ENCODE measurements at regions not wholly inside any gene's neighbourhood (a gene's known extent, or its start where the extent isn't known, plus 50 kb on each side); places are given as distances from the start of the nearest gene placed in this dataset.

GRCh38 chr18:22846697-22847096, 86.4 kb upstream of the RBBP8 start:
- Mint-ChIP-seq H3K9me3 (no peaks in the 10 kb centered on the region), H3K27me3 (ENCODE audit: low read depth) (no peaks in the 10 kb centered on the region), H3K4me3 (no peak overlapping the region), H3K36me3 (ENCODE audit: insufficient read depth in 2 of 2) (no peaks in the 10 kb centered on the region), H3K4me1 (ENCODE audit: low read depth) (peaks cover 14% of the 10 kb centered on the region), H3K27ac (no peak overlapping the region)
- ATAC-seq (replicated peaks in 1 of 2) (no peak), DNase-seq (no peak)

DNA sequence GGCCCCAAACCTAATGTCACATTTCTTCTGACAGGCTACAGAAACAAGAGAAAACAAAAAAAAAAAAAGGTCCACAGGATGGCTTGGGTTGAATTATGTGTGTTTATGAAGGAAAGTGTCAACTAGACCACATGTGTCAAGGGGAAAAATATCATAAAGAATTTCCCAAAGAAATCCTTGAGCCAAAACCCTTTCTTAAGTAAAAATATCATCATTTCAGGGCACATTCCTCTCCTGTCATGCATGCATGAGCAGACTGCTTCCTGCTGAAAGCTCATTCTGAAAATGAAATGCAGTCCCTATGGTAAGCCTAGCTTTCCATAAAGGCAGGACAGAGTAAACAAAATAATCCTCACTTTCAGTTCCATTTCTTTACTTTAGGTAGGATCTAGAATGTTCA, 85.7 kb upstream of the RBBP8 start:
- no peaks in the 10 kb centered on the region for H3K36me3 Mint-ChIP-seq (ENCODE audit: insufficient read depth in 2 of 2)
- H3K9me3 Mint-ChIP-seq = no peaks in the 10 kb centered on the region
- DNase-seq (no peak), ATAC-seq (replicated peaks in 1 of 2) (no peak)
- peaks cover 3% of the 10 kb centered on the region for H3K27me3 Mint-ChIP-seq (ENCODE audit: low read depth)
- H3K4me3 Mint-ChIP-seq = no peak overlapping the region
- no peak overlapping the region for H3K27ac Mint-ChIP-seq
- H3K4me1 Mint-ChIP-seq (ENCODE audit: low read depth) = peaks cover 14% of the 10 kb centered on the region

DNA sequence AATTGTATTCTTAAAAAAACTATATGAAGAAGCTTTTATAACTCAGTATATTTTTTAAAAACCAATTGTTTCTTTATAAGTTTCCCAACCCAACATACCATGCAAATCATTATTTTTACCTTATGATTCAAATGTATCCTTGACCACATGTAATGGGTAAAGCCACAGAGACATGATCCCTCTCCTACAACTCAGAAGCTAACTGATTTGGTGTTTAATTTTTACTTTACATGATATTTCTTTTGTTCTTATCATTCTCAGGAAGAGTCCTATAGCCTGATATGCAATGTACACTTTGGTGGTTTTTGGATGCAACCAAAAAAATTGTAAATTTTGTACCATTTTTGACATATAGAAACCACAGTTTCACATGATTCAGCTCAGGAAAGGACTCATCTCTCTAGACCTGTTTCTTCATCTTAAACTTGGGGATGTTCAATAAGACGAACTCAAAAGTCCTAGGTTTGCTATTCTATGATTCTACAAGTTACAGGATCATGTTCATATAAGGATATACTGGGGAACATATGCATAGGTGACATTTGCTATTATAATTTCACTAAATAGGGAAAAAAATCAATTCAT, 85.2 kb upstream of the RBBP8 start:
- Mint-ChIP-seq H3K36me3 (ENCODE audit: insufficient read depth in 2 of 2) (no peaks in the 10 kb centered on the region), H3K4me3 (no peak overlapping the region), H3K9me3 (no peaks in the 10 kb centered on the region), H3K27ac (no peak overlapping the region), H3K27me3 (ENCODE audit: low read depth) (peaks cover 7% of the 10 kb centered on the region), H3K4me1 (ENCODE audit: low read depth) (peaks cover 14% of the 10 kb centered on the region)
- DNase-seq (no peak), ATAC-seq (replicated peaks in 1 of 2) (peak; percentile 66 to 70)

DNA sequence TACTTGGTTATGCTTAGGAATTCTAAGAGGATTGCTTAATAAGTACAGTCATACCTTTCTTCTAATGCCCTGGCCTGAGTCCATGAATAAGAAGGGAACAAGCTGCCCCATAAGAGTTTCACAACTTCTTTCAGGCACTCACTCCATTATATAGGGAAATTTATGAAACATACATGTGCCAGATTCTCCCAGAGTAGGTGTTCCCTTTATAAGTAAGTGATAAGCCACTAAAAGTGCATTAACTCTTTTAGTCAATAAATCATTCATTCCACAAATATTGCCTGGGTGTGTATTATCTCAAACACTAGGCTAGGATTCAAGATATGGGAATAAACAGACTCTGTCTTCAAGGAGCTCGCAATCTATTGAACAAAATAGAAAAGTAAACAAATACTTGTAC, 84.5 kb upstream of the RBBP8 start:
- no peak for ATAC-seq (replicated peaks in 1 of 2)
- H3K9me3 Mint-ChIP-seq = no peaks in the 10 kb centered on the region

DNA sequence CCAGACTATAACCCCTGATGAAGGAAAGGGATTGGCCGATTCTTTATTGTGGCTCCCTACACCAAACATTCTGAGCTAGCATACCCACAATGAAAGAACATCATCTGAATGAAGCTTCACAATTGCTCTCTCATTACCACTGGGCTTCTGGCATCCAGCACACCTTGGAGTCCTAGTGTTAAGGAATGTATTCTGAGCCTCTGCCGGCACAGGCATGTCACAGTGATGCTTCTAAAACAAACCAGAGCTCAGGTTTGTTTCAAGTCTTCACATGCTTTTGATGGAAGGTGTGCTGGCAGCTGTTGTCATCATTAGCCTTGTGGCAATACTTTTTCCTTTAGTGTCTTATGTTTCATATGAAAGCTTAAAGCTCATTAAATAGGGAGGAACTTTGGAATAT, 76.3 kb upstream of the RBBP8 start:
- Mint-ChIP-seq H3K27me3 (ENCODE audit: low read depth) (peaks cover 29% of the 10 kb centered on the region), H3K4me1 (ENCODE audit: low read depth) (no peaks in the 10 kb centered on the region), H3K36me3 (ENCODE audit: insufficient read depth in 2 of 2) (no peaks in the 10 kb centered on the region), H3K9me3 (no peaks in the 10 kb centered on the region), H3K4me3 (no peak overlapping the region), H3K27ac (no peak overlapping the region)
- no peak for DNase-seq
- no peak for ATAC-seq (replicated peaks in 1 of 2)

More for the DNA sequence above, 84.5 kb upstream of the RBBP8 start:
- H3K27ac Mint-ChIP-seq = no peak overlapping the region
- peaks cover 14% of the 10 kb centered on the region for H3K4me1 Mint-ChIP-seq (ENCODE audit: low read depth)
- no peaks in the 10 kb centered on the region for H3K36me3 Mint-ChIP-seq (ENCODE audit: insufficient read depth in 2 of 2)
- H3K4me3 Mint-ChIP-seq = no peak overlapping the region
- DNase-seq = no peak
- peaks cover 7% of the 10 kb centered on the region for H3K27me3 Mint-ChIP-seq (ENCODE audit: low read depth)

- Mint-ChIP-seq H3K4me3 (no peak overlapping the region), H3K27ac (no peak overlapping the region), H3K9me3 (no peaks in the 10 kb centered on the region), H3K27me3 (ENCODE audit: low read depth) (peaks cover 22% of the 10 kb centered on the region), H3K36me3 (ENCODE audit: insufficient read depth in 2 of 2) (no peaks in the 10 kb centered on the region), H3K4me1 (ENCODE audit: low read depth) (no peaks in the 10 kb centered on the region)
- ATAC-seq (replicated peaks in 1 of 2) (no peak), DNase-seq (no peak)
Measured at GRCh38 chr18:22858121-22858520, 75.0 kb upstream of the RBBP8 start.

DNA sequence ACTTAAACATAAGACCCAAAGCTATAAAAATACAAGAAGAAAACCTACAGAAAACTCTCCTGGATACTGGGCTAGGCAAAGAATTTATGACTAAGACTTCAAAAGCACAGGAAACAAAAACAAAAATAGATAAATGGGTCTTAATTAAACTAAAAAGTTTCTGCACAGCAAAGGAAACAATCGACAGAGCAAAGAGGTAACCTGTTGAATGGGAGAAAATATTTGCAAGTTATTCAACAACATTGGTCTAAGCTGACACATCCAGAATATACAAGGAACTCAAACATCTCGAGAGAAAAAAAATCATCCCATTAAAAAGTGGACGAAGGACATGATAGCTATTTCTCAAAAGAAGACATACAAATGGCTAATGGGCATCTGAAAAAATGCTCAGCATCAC, 72.3 kb upstream of the RBBP8 start:
- H3K36me3 Mint-ChIP-seq (ENCODE audit: insufficient read depth in 2 of 2) = no peaks in the 10 kb centered on the region
- no peak overlapping the region for H3K27ac Mint-ChIP-seq

DNA sequence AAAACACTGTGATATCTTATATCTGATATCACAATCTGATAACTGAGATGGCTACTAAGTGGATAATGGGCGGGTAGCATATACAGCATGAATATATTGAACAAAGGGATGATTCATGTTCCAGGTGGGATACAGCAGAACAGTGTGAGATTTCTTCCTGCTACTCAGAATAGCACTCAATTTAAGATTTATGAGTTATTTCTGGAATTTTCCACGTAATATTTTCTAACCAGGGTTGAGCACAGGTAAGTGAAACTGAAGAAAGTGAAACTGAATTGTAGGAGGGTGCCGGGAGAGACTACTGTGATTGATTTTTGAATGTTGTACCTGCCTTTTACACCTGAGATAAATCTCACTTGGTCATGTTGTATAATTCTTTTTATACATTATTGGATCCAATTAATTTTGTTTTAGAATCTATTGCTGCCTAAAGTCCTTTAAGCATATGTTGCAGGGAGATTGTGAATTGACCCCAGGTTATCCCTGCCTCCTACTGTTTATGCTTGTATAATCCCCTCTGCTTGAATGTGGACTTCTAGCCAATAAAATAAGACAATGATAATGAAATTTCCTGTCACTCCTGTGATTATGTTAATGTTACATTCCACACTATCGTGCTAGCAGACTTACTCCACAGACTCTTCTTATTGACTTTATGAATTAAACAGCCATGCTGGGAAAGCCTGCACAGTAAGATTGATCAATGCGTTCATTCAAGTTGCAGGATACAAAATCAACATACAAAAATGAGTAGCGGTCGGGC, 67.6 kb upstream of the RBBP8 start:
- H3K4me3 Mint-ChIP-seq = no peak overlapping the region
- H3K27ac Mint-ChIP-seq = no peak overlapping the region
- DNase-seq (no peak), ATAC-seq (replicated peaks in 1 of 2) (no peak)
- no peaks in the 10 kb centered on the region for H3K36me3 Mint-ChIP-seq (ENCODE audit: insufficient read depth in 2 of 2)
- peaks cover 46% of the 10 kb centered on the region for H3K27me3 Mint-ChIP-seq (ENCODE audit: low read depth)
- H3K9me3 Mint-ChIP-seq = no peaks in the 10 kb centered on the region
- H3K4me1 Mint-ChIP-seq (ENCODE audit: low read depth) = no peaks in the 10 kb centered on the region

More for the DNA sequence above, 72.3 kb upstream of the RBBP8 start:
- DNase-seq (no peak), ATAC-seq (replicated peaks in 1 of 2) (no peak)
- no peaks in the 10 kb centered on the region for H3K9me3 Mint-ChIP-seq
- peaks cover 44% of the 10 kb centered on the region for H3K27me3 Mint-ChIP-seq (ENCODE audit: low read depth)
- no peaks in the 10 kb centered on the region for H3K4me1 Mint-ChIP-seq (ENCODE audit: low read depth)
- H3K4me3 Mint-ChIP-seq = no peak overlapping the region

DNA sequence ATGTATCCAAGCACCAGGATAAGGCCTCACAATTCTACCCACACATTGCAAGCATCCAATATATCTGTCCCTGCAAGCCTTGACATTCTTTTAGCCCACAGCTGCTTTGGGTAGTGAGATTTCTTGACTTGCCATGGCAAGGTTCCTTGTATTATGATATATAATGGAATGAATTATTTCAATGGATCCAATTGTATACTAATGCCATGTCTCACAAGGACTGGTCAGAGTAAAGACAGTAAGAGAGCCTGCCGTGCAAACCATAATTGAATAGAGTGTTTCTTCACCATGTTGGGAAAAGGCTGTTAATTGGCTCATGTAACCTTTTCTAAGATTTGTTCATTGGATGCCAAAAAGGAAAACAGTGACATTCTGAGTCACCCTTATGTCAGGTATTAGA, 64.3 kb upstream of the RBBP8 start:
- Mint-ChIP-seq H3K4me1 (ENCODE audit: low read depth) (peaks cover 11% of the 10 kb centered on the region), H3K36me3 (ENCODE audit: insufficient read depth in 2 of 2) (no peaks in the 10 kb centered on the region), H3K9me3 (no peaks in the 10 kb centered on the region), H3K27ac (no peak overlapping the region), H3K4me3 (no peak overlapping the region), H3K27me3 (ENCODE audit: low read depth) (peaks cover 39% of the 10 kb centered on the region)
- no peak for DNase-seq
- ATAC-seq (replicated peaks in 1 of 2) = no peak

GRCh38 chr18:22871809-22872525, 61.2 kb upstream of the RBBP8 start:
- no peaks in the 10 kb centered on the region for H3K36me3 Mint-ChIP-seq (ENCODE audit: insufficient read depth in 2 of 2)
- no peaks in the 10 kb centered on the region for H3K9me3 Mint-ChIP-seq
- no peak overlapping the region for H3K27ac Mint-ChIP-seq
- ATAC-seq (replicated peaks in 1 of 2) (no peak), DNase-seq (no peak)
- H3K4me3 Mint-ChIP-seq = no peak overlapping the region
- H3K4me1 Mint-ChIP-seq (ENCODE audit: low read depth) = peaks cover 11% of the 10 kb centered on the region
- H3K27me3 Mint-ChIP-seq (ENCODE audit: low read depth) = peaks cover 12% of the 10 kb centered on the region

- DNase-seq = no peak
- ATAC-seq (replicated peaks in 1 of 2) = peak; percentile 32 to 53
Measured at GRCh38 chr18:22872900-22873537, 60.1 kb upstream of the RBBP8 start.

DNA sequence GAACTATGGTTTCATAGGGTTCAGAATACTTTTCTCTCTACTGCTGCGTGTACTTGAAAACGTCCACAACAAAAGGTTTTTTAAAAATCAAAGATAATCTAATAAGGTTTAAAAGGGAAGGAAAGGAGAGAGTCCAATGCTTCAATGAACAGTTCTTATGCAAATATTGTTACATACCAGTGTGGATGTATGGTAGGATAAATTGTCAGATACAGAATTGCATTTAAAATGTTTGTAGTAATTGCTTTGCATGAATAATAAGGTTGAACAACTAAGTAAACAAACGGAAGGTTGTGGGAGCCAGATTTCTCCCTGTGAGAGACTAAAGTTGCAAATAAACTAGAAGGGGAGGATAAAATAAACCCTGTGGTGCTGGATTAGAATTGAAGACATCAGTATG, 53.8 kb upstream of the RBBP8 start:
- Mint-ChIP-seq H3K36me3 (ENCODE audit: insufficient read depth in 2 of 2) (no peaks in the 10 kb centered on the region), H3K4me3 (no peak overlapping the region), H3K4me1 (ENCODE audit: low read depth) (no peaks in the 10 kb centered on the region), H3K9me3 (no peaks in the 10 kb centered on the region), H3K27me3 (ENCODE audit: low read depth) (peaks cover 8% of the 10 kb centered on the region), H3K27ac (no peak overlapping the region)
- DNase-seq (no peak), ATAC-seq (replicated peaks in 1 of 2) (no peak)

More at GRCh38 chr18:22872900-22873537, 60.1 kb upstream of the RBBP8 start:
- Mint-ChIP-seq H3K4me3 (peak overlapping the region; percentile 38 to 54), H3K36me3 (ENCODE audit: insufficient read depth in 2 of 2) (no peaks in the 10 kb centered on the region), H3K4me1 (ENCODE audit: low read depth) (peaks cover 11% of the 10 kb centered on the region), H3K27ac (no peak overlapping the region), H3K9me3 (no peaks in the 10 kb centered on the region), H3K27me3 (ENCODE audit: low read depth) (peaks cover 5% of the 10 kb centered on the region)

DNA sequence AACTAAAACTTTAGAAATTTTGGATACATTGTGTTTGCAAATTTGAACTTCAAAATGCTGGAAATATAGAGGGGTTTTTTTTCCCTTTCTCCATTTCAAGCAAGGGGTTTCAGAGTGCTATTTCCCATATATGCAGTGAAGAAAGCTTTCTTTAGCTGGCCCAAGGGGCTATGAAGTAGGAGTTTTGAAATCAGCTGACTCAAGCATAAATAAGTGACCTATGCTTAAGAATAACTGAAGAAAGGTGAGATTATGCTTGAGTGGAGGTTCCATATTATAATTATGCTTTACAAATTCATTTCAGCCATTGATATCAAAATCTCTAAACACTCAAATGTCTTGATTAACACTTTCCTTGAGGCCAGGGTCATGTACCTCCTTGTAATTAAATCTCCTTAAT, 51.0 kb upstream of the RBBP8 start:
- Mint-ChIP-seq H3K9me3 (peaks cover 0 to 2% of the 10 kb centered on the region in 2 donors), H3K4me3 (no peak overlapping the region), H3K36me3 (ENCODE audit: insufficient read depth in 2 of 2) (peaks cover 2 to 3% of the 10 kb centered on the region in 2 donors), H3K4me1 (ENCODE audit: low read depth) (no peaks in the 10 kb centered on the region), H3K27ac (no peak overlapping the region), H3K27me3 (ENCODE audit: low read depth) (peaks cover 15% of the 10 kb centered on the region)
- DNase-seq = no peak
- no peak for ATAC-seq (replicated peaks in 1 of 2)
